Kidney (tissue), 13 donors: ENCODE measurements at regions not wholly inside any gene's neighbourhood (a gene's known extent, or its start where the extent isn't known, plus 50 kb on each side); places are given as distances from the start of the nearest gene placed in this dataset.

Experiments
- DNase-seq, 5 donors: peaks; one replicate each; pipeline ENCODE4 v3.0.0-alpha.2; 2013 to 2020
- FAIRE-seq: peaks from 2 replicates; lab custom pipeline; 2012; peaks lifted over from hg19 to GRCh38; lab: Jason Lieb, UNC
- H3K27ac ChIP-seq, 2 donors: one replicate each; pipeline ENCODE4 v1.7.0; 2013; ENCODE audit warnings: low read depth in 2 of 2, low read length in 2 of 2, inconsistent platforms in 1 of 2
- H3K27me3 ChIP-seq: one replicate; pipeline ENCODE4 v1.7.1; 2013; ENCODE audit warnings: low read length, inconsistent platforms; ENCODE audit not compliant: control insufficient read depth, insufficient read depth
- H3K36me3 ChIP-seq, 3 donors: one replicate each; pipeline versions ENCODE4 v1.7.0 to v1.7.1; 2013; ENCODE audit warnings: low read length in 3 of 3, control low read depth in 1 of 3, inconsistent platforms in 1 of 3; ENCODE audit not compliant: insufficient read depth in 3 of 3, control insufficient read depth in 2 of 3
- H3K4me1 ChIP-seq, 3 donors: one replicate each; pipeline versions ENCODE4 v1.7.0 to v1.7.1; 2013; ENCODE audit warnings: low read length in 3 of 3, inconsistent platforms in 1 of 3, low read depth in 1 of 3; ENCODE audit not compliant: control insufficient read depth in 2 of 3, insufficient read depth in 2 of 3
- H3K4me3 ChIP-seq, 3 donors: one replicate each; pipeline versions ENCODE4 v1.7.0 to v1.8.1; 2013; ENCODE audit warnings: low read length in 3 of 3, control low read depth in 1 of 3, inconsistent platforms in 1 of 3
- H3K9ac ChIP-seq, 3 donors: one replicate each; pipeline versions ENCODE4 v1.7.0 to v1.7.1; 2013; ENCODE audit warnings: low read length in 3 of 3, control low read depth in 1 of 3, inconsistent platforms in 1 of 3
- H3K9me3 ChIP-seq, 3 donors: one replicate each; pipeline versions ENCODE4 v1.7.0 to v1.7.1; 2013; ENCODE audit warnings: low read length in 3 of 3, control low read depth in 1 of 3, inconsistent platforms in 1 of 3; ENCODE audit not compliant: control insufficient read depth in 2 of 3, insufficient read depth in 1 of 3
- intact Hi-C: fragments of 100-400 bp; cut with DNase I; formaldehyde crosslinking; loops from one replicate; pipeline ENCODE4 v1.11.1; 2022
- TF ChIP-seq, protein P1 (sequence below): IDR thresholded peaks from 3 replicates; pipeline ENCODE4 v1.5.1; 2012; ENCODE audit warnings: mild to moderate bottlenecking, moderate library complexity, borderline replicate concordance; ENCODE audit not compliant: insufficient read depth; ENCODE audit errors: extremely low read depth
- donor health status: control.
- donor health status: control.
- donor health status: control.
- donor health status: control.
- donor health status: control.
- donor health status: DM: yes; HTN: yes; CAD: no.
- donor health status: Normal renal cell carcinoma (clear cell type).

DNA sequence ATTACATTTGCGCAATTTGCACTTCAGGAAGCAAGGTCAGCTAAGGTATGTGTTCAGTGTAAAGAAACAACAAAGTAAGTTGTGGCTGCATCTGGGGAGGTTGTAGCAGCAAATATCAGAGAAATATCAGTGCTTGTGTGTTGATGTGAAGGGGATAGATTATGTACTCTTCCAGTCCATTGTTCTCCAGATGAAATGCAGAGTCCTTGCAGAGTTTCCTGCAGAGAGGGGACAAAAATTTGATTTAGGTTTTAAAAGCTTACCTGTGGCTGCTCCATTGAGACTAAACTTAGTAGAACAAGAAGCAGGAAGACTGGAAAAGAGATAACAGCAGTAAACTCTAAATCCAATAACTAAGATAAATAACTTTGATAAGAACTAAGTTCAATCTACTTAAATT is 952.2 kb downstream of the CDH18 start:
- Histone ChIP-seq H3K36me3 (no peaks in the 10 kb centered on the region), H3K9me3 (no peaks in the 10 kb centered on the region), H3K4me3 (no peak overlapping the region), H3K27me3 (no peaks in the 10 kb centered on the region), H3K27ac (no peak overlapping the region), H3K4me1 (no peaks in the 10 kb centered on the region), H3K9ac (no peak overlapping the region)
- no peak for DNase-seq
- TF ChIP-seq, protein P1, sequence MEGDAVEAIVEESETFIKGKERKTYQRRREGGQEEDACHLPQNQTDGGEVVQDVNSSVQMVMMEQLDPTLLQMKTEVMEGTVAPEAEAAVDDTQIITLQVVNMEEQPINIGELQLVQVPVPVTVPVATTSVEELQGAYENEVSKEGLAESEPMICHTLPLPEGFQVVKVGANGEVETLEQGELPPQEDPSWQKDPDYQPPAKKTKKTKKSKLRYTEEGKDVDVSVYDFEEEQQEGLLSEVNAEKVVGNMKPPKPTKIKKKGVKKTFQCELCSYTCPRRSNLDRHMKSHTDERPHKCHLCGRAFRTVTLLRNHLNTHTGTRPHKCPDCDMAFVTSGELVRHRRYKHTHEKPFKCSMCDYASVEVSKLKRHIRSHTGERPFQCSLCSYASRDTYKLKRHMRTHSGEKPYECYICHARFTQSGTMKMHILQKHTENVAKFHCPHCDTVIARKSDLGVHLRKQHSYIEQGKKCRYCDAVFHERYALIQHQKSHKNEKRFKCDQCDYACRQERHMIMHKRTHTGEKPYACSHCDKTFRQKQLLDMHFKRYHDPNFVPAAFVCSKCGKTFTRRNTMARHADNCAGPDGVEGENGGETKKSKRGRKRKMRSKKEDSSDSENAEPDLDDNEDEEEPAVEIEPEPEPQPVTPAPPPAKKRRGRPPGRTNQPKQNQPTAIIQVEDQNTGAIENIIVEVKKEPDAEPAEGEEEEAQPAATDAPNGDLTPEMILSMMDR, result no peak
- intact Hi-C loops, result no loop called here
- no peak for FAIRE-seq

DNA sequence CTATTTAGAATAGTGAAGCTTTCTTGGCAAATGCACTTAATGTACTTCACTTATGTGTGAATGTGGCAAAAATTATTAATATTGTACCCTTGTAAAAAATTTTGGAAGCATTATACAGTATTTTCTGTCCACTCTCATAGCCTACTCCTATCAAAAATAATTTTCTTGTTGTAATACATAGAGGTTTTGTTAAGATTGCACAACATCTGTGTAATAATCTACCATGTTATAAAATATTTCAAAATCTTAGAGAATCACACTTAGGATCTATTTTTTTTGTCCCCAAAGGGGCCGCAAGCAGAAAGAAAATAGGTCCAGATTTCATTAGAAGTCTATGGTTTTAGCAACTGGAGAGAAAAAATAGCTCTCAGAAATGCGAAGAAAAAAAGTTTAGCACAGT is 945.9 kb downstream of the CDH18 start:
- DNase-seq, result no peak
- TF ChIP-seq, protein P1, result no peak
- H3K36me3 ChIP-seq, result no peaks in the 10 kb centered on the region
- intact Hi-C loops, result no loop called here
- no peaks in the 10 kb centered on the region for H3K9me3 ChIP-seq
- no peaks in the 10 kb centered on the region for H3K27me3 ChIP-seq
- H3K4me3 ChIP-seq, result no peak overlapping the region
- H3K9ac ChIP-seq, result no peak overlapping the region
- H3K4me1 ChIP-seq, result no peaks in the 10 kb centered on the region
- no peak overlapping the region for H3K27ac ChIP-seq
- no peak for FAIRE-seq

DNA sequence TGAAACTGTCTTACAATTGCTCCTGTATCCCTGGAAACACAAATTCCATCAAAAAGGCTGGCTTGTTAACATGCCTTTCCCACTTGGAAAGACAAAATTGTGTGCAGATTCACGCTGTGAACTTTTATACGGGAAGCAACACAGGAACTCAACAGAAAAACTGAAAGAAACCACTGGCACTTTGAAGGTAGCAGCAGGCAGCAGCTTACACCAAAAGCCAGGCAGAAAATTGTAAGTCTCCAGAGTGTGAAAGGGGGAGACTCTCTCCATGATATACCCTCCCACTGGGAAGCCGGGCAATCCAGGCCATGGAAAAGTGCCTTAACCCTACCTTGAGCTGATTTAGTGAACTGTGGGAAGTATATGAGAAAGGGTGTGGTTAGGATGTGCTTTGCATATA is 943.7 kb downstream of the CDH18 start:
- intact Hi-C loops, result no loop called here
- no peaks in the 10 kb centered on the region for H3K27me3 ChIP-seq
- H3K27ac ChIP-seq, result no peak overlapping the region
- H3K9ac ChIP-seq, result no peak overlapping the region
- no peak overlapping the region for H3K4me3 ChIP-seq
- no peaks in the 10 kb centered on the region for H3K36me3 ChIP-seq
- FAIRE-seq, result no peak
- no peaks in the 10 kb centered on the region for H3K4me1 ChIP-seq
- no peaks in the 10 kb centered on the region for H3K9me3 ChIP-seq
- TF ChIP-seq, protein P1, result no peak
- no peak for DNase-seq
